Vagina (tissue), 2 donors: ENCODE measurements at regions not wholly inside any gene's neighbourhood (a gene's known extent, or its start where the extent isn't known, plus 50 kb on each side); places are given as distances from the start of the nearest gene placed in this dataset.

Experiments used
- DNase-seq, 2 donors: peaks; one replicate each; pipeline ENCODE4 v3.0.0-alpha.2; 2017; ENCODE audit errors: extremely low spot score in 2 of 2
- H3K27ac ChIP-seq: fragments of 200-600 bp; sonication (generic); one replicate; pipeline ENCODE4 v1.5.1; 2019
- H3K27me3 ChIP-seq: fragments of 200-600 bp; sonication (generic); one replicate; pipeline ENCODE4 v1.5.1; 2019
- H3K36me3 ChIP-seq, 2 donors: fragments of 200-600 bp; sonication (generic); one replicate each; pipeline ENCODE4 v1.5.1; 2017 to 2019
- H3K4me1 ChIP-seq: fragments of 200-600 bp; sonication (generic); one replicate; pipeline ENCODE4 v1.5.1; 2019
- H3K4me3 ChIP-seq, 2 donors: fragments of 200-600 bp; sonication (generic); 1 replicate in 1 of 2; 2 replicates in 1 of 2; pipeline ENCODE4 v1.5.1; 2016 to 2019
- H3K9me3 ChIP-seq: fragments of 200-600 bp; sonication (generic); one replicate; pipeline ENCODE4 v1.5.1; 2019
- CTCF ChIP-seq, 3 experiments: fragments of 450-650 bp in 2 of 3; fragments of 200-600 bp in 1 of 3; sonication (generic) in 1 of 3; IDR thresholded peaks; one replicate each; pipeline ENCODE4 v1.5.1; 2017 to 2019; ENCODE audit warnings: antibody characterized with exemption in 3 of 3, mild to moderate bottlenecking in 2 of 3, moderate library complexity in 2 of 3
- POLR2A ChIP-seq, 2 donors: fragments of 450-650 bp; IDR thresholded peaks; one replicate each; pipeline ENCODE4 v1.6.1; 2017; ENCODE audit warnings: antibody characterized with exemption in 2 of 2, mild to moderate bottlenecking in 2 of 2, moderate library complexity in 2 of 2
- POLR2AphosphoS5 ChIP-seq, 2 donors: sonication (generic); formaldehyde crosslinking; IDR thresholded peaks; one replicate each; pipeline ENCODE4 v1.9.0; 2017; ENCODE audit warnings: antibody characterized with exemption in 2 of 2, mild to moderate bottlenecking in 2 of 2, low read depth in 1 of 2; ENCODE audit not compliant: insufficient read depth in 1 of 2
- intact Hi-C: fragments of 100-400 bp; cut with DNase I; formaldehyde crosslinking; loops from one replicate; pipeline ENCODE4 v1.15.1; 2023

DNA sequence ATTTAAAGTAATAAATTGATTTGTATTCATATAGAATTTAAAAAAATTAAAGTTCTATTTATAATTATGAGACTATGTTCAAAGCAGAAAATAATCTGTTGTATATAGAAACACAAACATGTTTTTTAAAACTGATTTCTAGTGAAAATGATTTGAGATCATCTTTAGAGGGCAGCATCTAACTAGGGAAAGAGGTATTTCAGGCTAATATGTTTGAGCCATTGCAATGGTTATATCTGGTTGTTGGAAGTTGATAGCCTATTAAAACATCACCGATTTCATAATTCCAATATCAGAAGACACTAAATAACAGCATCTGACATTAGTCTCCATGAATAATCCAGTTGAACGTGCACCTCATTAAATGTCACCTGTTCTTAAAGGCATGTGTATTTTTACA, 79.8 kb upstream of the SLITRK6 start:
- intact Hi-C loops, result no loop called here

DNA sequence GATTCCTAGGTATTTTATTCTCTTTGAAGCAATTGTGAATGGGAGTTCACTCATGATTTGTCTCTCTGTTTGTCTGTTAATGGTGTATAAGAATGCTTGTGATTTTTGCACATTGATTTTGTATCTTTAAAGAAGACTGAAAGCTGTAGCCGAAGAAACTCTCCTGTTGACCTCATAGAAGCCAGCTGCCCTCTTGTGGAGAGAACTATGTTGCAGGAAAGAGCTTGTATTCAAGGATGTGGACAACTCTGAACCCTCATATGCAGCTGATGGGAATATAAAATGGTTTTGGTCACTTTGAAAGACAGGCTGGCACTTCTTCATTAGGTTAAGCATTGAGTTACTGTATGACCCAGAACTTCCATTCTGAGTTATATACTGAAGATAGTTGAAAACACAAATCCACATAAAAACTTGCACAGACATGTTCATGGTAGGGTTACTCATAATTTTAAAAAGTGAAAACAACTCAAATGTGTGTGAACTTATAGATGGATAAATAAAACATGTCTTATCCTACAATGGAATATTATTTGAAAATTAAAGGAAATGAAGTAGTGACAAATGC, 65.8 kb upstream of the SLITRK6 start:
- no peaks in the 10 kb centered on the region for H3K4me1 ChIP-seq
- TF ChIP-seq POLR2A (IDR thresholded peaks at IDR 0.05) (no peak), POLR2AphosphoS5 (IDR thresholded peaks at IDR 0.05; ENCODE audit: insufficient read depth in 1 of 2, low read depth in 1 of 2) (no peak), CTCF (IDR thresholded peaks at IDR 0.05) (no peak)
- H3K27ac ChIP-seq, result no peak overlapping the region
- DNase-seq, result no peak
- no peak overlapping the region for H3K4me3 ChIP-seq
- H3K9me3 ChIP-seq, result no peaks in the 10 kb centered on the region
- intact Hi-C loops, result no loop called here
- H3K27me3 ChIP-seq, result no peaks in the 10 kb centered on the region
- H3K36me3 ChIP-seq, result no peaks in the 10 kb centered on the region

More for the DNA sequence above, 79.8 kb upstream of the SLITRK6 start:
- no peak for DNase-seq
- no peaks in the 10 kb centered on the region for H3K4me1 ChIP-seq
- no peaks in the 10 kb centered on the region for H3K9me3 ChIP-seq
- TF ChIP-seq POLR2AphosphoS5 (IDR thresholded peaks at IDR 0.05; ENCODE audit: insufficient read depth in 1 of 2, low read depth in 1 of 2), result no peak
- no peak for TF ChIP-seq POLR2A (IDR thresholded peaks at IDR 0.05)
- TF ChIP-seq CTCF (IDR thresholded peaks at IDR 0.05), result no peak
- H3K4me3 ChIP-seq, result no peak overlapping the region
- H3K27me3 ChIP-seq, result no peaks in the 10 kb centered on the region
- H3K36me3 ChIP-seq, result no peaks in the 10 kb centered on the region
- no peak overlapping the region for H3K27ac ChIP-seq

GRCh38 chr13:85853901-85854663, 54.9 kb upstream of the SLITRK6 start:
- DNase-seq, result no peak
- no peak overlapping the region for H3K27ac ChIP-seq
- intact Hi-C loops, result no loop called here
- no peaks in the 10 kb centered on the region for H3K36me3 ChIP-seq
- no peaks in the 10 kb centered on the region for H3K4me1 ChIP-seq
- H3K4me3 ChIP-seq, result no peak overlapping the region
- H3K27me3 ChIP-seq, result no peaks in the 10 kb centered on the region
- no peak for TF ChIP-seq CTCF (IDR thresholded peaks at IDR 0.05)
- no peak for TF ChIP-seq POLR2AphosphoS5 (IDR thresholded peaks at IDR 0.05; ENCODE audit: insufficient read depth in 1 of 2, low read depth in 1 of 2)
- TF ChIP-seq POLR2A (IDR thresholded peaks at IDR 0.05), result no peak
- no peaks in the 10 kb centered on the region for H3K9me3 ChIP-seq

- no peak for DNase-seq
- intact Hi-C loops, result no loop called here
- H3K27ac ChIP-seq, result no peak overlapping the region
- H3K36me3 ChIP-seq, result no peaks in the 10 kb centered on the region
- no peak overlapping the region for H3K4me3 ChIP-seq
- no peaks in the 10 kb centered on the region for H3K9me3 ChIP-seq
- H3K4me1 ChIP-seq, result no peaks in the 10 kb centered on the region
- no peak for TF ChIP-seq CTCF (IDR thresholded peaks at IDR 0.05)
- TF ChIP-seq POLR2A (IDR thresholded peaks at IDR 0.05), result no peak
- TF ChIP-seq POLR2AphosphoS5 (IDR thresholded peaks at IDR 0.05; ENCODE audit: insufficient read depth in 1 of 2, low read depth in 1 of 2), result no peak
- no peaks in the 10 kb centered on the region for H3K27me3 ChIP-seq
These were observed 54.1 kb upstream of the SLITRK6 start for GRCh38 chr13:85853161-85853894.
